Keratinocyte (primary cell): ENCODE measurements at regions not wholly inside any gene's neighbourhood (a gene's known extent, or its start where the extent isn't known, plus 50 kb on each side); places are given as distances from the start of the nearest gene placed in this dataset.

Source experiments
- EZH2 ChIP-seq: IDR thresholded peaks from one replicate; pipeline ENCODE4 v1.6.1; 2012; ENCODE audit warnings: inconsistent platforms, mild to moderate bottlenecking, low read length, moderate library complexity
- TF ChIP-seq, protein P1 (sequence below), 3 experiments: IDR thresholded peaks in 1 of 3; conservative IDR thresholded peaks in 1 of 3; optimal IDR thresholded peaks in 1 of 3; 2 replicates in 2 of 3; 3 replicates in 1 of 3; pipeline versions ENCODE3 to v1.5.1; 2011; ENCODE audit warnings: low read length in 3 of 3, mild to moderate bottlenecking in 3 of 3, moderate library complexity in 2 of 3, control low read depth in 1 of 3, inconsistent platforms in 1 of 3; ENCODE audit not compliant: insufficient read depth in 2 of 3; ENCODE audit errors: extremely low read depth in 1 of 3

GRCh38 chr10:58898854-58899573 lies 277.4 kb upstream of the PHYHIPL start:
- TF ChIP-seq, protein P1, sequence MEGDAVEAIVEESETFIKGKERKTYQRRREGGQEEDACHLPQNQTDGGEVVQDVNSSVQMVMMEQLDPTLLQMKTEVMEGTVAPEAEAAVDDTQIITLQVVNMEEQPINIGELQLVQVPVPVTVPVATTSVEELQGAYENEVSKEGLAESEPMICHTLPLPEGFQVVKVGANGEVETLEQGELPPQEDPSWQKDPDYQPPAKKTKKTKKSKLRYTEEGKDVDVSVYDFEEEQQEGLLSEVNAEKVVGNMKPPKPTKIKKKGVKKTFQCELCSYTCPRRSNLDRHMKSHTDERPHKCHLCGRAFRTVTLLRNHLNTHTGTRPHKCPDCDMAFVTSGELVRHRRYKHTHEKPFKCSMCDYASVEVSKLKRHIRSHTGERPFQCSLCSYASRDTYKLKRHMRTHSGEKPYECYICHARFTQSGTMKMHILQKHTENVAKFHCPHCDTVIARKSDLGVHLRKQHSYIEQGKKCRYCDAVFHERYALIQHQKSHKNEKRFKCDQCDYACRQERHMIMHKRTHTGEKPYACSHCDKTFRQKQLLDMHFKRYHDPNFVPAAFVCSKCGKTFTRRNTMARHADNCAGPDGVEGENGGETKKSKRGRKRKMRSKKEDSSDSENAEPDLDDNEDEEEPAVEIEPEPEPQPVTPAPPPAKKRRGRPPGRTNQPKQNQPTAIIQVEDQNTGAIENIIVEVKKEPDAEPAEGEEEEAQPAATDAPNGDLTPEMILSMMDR (optimal IDR thresholded peaks at IDR 0.05 in 1 of 3, IDR thresholded peaks at IDR 0.05 in 1 of 3, conservative IDR thresholded peaks at IDR 0.05 in 1 of 3; ENCODE audit: extremely low read depth in 1 of 3, insufficient read depth in 2 of 3, low read length in 3 of 3) = no peak
- no peak for TF ChIP-seq EZH2
